DMS79 (cell line): ENCODE measurements at regions not wholly inside any gene's neighbourhood (a gene's known extent, or its start where the extent isn't known, plus 50 kb on each side); places are given as distances from the start of the nearest gene placed in this dataset.
"Not testable (repeated sequence)": the region's sequence is repeated elsewhere in the genome, so short reads cannot be mapped to it uniquely, and the experiment has no call there.

Experiments used
- DNase-seq: peaks from one replicate; lab custom pipeline; 2025; lab: John Stamatoyannopoulos, UW

DNA sequence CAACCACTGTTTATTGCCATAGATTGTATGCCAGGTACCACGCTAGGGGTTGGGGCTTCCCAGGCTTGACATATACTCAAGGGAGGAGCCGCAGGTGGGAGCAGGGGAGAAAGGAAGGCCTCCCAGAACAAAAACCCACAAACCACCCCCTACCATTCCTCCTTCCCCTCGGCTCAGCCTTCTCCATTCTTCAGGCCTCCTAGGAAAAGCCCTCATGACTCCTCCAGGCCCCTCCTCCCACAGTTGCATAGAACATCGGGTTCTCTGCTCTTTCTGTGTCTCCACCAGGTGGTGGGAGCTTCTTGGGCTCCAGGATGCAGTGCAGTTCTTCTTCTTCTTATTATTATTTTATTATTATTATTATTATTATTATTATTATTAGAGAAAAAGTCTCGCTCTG is 80.3 kb downstream of the ZFP36L2 start:
- DNase-seq: no peak

DNA sequence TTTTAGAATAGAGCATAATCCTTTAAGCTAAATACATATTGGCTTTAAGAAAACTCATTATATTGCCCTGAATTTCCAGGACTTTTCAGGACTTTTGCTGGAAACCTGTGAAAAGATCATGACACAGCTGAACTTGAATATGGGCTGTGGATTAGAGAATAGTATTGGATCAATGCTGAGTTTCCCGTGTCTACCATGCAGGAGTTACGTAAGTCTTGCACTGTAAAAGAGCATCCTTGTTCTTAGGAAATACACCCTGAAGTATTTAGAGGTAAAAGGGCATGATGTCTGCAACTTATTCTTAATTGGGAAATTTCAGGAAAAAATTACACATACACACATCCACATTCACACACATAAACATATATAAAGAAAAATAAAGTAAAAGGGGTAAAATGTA is 82.1 kb downstream of the ZFP36L2 start:
- no peak for DNase-seq

DNA sequence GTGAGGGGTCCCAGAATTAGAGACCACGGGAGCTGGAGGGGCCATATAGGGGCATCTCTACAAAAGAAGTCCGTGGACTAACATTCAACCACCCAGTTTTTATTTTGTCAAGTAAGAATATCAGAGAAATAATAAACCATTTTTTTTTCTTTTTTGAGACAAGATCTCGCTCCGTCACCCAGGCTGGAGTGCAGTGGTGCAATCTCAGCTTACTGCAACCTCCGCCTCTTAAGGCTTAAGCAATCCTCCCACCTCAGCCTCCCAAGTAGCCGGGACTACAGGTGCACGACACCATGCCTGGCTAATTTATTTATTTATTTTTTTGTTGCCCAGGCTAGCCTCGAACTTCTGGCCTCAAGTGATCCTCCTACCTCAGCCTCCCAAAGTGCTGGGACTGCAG is 82.7 kb downstream of the ZFP36L2 start:
- DNase-seq: no peak

DNA sequence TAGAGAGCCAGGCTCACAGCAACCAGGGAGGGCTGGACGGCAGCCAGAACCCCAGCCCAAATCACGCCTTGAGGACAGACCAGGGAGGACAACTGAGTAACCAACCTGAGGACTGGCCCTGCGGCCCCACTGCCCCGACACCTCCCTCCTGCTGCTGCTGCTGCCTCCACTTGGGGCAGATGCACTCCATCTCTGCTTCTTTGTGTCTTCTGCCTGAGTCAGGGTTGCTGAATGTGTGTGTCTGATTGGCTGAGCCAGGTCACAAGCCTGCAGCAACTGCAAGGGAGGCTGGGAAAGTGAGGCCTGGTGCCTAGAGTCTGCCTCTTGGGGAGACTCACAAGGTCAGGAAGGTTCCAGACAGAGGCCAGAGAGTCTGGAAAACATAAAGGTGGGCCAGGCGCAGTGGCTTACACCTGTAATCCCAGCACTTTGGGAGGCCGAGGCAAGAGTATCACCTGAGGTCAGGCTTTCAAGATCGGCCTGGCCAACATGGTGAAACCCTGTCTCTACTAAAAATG is 83.4 kb downstream of the ZFP36L2 start:
- no peak for DNase-seq

GRCh38 chr2:43141636-43142151 is 84.7 kb downstream of the ZFP36L2 start:
- DNase-seq: not testable (repeated sequence)

GRCh38 chr2:43139996-43140621 is 86.3 kb downstream of the ZFP36L2 start:
- DNase-seq: no peak

DNA sequence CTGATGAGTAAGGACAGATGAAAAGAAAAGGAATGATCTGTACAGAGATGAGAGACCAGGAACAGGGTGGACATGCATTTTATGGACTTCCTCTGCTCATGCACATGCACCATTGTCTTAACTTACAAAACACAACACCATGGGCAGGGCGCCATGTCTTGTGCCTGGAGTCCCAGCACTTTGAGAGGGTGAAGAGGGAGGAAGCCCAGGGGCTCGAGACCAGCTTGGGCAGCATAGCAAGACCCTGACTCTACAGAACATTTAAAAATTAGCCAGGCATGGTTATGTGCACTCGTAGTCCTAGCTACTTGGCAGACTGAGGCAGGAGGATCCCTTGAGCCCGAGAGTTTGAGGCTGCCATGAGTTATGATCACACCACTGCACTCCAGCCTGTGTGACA is 86.9 kb downstream of the ZFP36L2 start:
- no peak for DNase-seq

DNA sequence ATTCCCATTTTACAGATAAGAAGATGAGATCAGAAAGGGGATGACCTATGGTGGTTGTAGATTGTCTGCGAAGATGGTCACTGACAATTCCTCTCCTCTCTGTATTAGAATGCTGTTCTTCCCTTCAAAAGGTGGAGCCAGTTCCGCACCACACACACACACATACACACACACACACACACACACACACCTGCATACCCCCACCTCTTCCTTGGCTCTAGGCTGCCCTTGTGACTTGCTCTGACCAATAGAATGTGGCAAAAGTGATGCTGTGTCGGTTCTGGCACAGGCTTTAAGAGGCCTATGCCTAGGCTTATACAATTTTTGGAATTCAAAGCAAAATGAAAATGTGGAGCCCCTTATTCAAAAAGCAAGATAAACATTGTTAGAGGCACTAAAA is 88.0 kb downstream of the ZFP36L2 start:
- DNase-seq: no peak

DNA sequence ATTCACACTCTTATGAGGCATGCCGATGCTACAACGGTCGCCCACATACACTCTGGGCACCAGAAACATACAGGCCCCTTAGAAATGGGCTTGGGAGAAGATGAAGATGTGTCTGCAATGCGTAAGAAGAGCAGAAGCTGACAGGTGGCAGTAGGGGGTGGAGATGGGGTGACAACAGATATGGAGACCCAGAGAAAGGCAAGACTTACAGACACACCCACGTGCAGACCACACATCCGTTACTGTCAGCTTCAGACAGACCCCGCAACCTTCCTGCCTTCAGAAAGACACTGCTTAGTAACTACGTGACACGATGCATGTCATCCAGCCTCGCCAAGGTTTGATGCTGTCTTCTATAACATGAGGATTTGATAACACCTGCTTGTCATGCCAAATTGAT is 89.5 kb downstream of the ZFP36L2 start:
- DNase-seq: no peak

DNA sequence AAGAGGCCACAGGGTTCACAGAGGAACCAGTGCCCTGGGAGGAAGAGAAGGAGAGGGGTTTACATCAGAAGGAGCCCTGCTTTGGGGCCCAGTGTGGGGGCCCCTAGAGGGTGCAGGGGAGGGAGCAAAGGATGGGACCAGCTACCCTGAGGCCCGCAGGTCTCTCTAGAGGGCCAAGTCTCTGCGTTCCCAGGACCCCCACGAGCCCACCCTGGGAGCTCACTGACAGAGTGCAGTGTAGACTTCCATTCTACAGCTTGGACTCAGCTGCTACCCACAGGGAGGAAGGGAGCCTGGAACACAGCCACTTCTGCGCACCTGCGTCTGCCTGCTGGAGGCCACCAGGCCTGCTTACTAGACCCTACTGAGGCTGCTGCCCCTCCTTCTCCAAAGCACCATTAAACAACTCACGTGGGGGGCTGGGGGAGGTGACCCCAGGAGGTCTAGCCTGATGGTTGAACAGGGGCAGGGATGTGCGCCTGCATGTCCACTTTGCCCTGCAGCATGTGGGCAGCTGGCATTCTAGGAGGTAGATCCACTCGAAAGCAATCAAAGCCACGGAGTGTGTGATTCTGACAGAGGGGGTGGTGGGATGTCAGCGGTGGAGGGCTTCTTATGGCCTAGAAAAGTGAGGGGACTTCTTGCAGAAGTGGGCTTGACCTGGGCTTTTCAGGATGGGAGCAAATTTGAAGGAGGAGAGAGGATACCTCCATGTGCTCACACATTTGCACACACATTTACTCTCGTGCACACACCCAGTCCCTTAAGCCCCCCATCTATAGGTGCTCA is 90.2 kb downstream of the ZFP36L2 start:
- DNase-seq: no peak

DNA sequence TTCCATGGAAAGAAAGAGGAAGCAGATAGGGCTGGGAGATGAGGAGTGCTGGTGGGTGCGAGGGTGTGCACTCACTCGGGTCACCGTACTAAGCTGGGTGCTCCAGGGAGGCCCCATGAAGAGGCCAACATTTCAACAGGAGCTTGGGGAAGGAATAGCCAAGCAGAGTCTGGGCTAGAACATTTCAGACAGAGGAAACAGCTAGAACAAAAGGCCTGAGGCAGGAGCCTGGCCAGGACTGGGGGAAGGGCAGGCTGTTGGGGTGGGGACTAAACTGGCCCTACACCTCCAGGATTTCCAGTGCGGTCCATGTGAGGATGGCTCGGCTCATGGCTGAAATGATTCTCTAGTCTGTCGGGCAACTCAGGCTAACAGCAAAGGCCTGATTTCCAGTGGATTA is 90.8 kb downstream of the ZFP36L2 start:
- no peak for DNase-seq

- no peak for DNase-seq
Observed at GRCh38 chr2:43134571-43134889, 91.9 kb downstream of the ZFP36L2 start.

GRCh38 chr2:43133708-43134570 is 92.5 kb downstream of the ZFP36L2 start:
- DNase-seq: no peak

DNA sequence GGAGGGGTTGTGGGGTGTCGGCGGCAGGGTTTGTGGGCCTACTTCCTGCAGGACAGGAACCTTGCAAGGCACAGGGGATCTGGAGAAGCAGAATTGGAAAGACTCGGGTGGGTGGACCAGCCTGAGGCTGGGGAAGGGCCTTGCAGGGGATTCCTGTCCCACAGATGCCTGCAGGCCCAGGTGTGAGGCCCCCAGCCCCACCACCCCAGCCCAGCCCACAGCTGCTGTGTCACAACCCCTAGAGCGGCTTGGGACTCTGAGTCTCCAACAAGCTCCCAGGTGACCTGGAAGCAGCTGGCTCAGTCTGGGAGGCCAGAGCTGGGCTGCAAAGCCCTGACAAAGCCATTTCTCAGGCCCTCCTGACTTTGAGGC is 93.1 kb downstream of the ZFP36L2 start:
- DNase-seq: no peak

DNA sequence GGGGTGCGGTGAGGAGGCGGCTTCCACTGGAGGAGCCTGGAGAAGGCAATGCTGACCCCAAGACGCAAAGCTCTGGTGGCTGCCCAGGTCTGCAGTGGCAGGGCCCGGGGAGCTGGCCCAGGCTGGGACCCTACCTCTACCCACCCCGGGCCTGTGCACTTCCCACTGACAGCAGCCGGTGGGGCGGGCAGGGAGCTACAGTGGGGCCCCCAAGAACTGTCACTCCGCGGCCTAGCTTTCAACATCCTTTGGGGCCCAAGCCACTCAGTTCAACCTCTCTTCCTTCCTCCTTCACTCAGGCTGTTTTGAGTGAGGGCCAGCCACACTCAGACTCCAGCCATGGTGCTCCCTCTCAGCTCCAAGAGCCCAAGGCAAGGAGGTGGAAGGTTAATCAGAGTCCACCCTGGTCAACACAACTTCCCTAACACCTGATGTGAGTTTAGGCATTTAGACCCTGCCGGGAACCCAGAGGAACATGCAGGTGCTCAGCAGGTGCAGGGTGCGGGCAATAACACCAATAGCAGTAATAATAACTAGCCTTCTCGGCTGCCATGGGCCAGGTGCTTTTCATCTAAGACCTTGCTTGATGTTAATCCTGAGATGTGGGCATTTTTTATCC is 93.6 kb downstream of the ZFP36L2 start:
- DNase-seq: no peak

DNA sequence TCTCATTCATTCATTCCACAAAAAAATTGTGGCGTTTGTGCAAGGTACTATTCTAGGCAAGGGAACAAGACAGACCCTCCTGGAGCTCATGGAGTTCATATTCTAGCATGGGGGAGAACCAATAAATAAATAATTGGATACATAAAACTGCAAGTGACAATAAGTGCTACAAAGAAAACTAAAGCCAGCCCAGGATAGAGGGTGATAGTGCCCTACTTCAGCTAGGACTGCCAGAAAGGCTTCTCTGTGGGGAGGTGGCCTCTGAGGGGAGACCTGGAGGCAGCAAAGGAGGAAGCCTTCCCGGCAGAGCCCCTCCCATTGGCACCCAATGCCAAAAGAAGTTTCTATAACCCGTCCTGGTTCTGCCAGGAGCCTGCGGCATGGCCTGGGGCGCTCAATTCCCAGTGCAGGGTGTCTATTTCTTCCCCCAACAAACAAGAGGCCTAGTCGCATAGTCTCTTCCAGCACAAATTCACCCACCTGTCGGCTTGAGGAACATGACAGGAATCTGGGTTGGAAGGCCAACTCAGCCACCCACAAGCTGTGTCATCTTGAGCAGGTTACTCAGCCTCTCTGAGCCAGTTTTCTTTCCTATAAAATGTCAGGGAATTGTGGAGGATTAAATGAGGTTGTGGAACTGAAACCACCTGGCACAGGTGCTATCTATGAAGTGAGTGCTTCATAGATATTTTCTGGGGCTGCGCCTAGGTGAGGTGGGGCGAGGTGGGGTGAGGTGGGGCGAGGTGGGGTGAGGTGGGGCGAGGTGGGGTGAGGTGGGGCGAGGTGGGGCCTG is 94.3 kb downstream of the ZFP36L2 start:
- DNase-seq: no peak

DNA sequence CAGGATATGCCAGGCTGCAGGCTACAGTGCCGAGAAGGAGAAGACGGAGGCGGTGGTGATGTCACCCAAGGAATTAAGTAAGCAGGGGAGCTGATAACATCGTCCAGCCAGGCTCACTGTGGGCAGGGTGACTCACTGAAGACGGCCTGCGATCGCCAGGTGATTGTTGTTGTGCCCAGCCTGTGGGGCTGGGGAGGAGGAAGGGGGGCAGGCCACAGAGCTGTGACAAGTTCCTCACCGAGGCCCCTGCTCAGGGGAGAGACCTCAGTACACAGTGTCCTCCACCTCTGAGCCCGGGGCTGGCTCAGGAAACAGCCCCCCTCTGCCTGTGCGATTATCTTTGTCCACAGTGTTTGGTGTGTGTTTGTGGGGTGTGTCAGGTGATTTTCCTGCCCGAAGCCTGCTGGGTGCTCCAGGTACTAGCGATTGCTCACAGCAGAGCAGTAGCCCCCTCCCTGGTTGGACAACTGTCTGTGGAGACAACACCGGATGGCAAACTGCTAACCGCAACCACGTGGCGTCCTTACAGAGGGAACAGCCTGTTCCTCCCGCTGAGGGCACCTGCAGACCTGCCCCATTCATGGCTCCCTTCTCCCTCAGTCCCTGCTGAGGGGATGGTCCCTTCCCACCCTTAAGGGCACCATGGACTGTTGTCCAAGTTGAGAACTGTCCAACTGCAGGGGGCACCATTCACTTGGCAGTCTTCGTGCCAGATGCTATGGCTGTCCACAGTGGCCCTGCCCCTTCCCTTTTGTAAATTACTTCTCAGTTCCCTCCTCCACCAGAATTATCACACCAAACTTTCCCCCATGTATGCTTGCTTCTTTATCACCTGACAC is 95.1 kb downstream of the ZFP36L2 start:
- DNase-seq: no peak

GRCh38 chr2:43130548-43130875 is 95.9 kb downstream of the ZFP36L2 start:
- DNase-seq: no peak

- DNase-seq: no peak
Observed at GRCh38 chr2:43129676-43130547, 96.5 kb downstream of the ZFP36L2 start.

DNA sequence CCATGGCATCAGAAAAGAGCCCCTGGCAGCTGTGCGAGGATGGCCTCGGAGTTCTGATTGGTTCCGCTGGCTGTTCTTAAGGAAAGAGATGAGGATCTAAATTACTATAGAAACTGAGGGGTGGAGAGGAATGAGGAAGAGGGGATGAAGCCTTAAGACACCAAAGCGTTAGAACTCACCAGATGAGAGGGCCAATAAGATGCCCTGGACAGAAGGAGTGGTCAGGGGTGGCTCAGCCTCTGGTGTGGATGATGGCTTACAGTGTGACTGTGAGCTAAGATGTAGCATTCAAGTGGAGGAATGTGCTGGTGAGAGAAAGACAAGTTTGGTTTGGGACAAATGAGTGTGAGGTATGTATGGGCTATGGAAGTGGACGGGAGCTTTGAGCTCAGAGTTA is 97.8 kb downstream of the ZFP36L2 start:
- no peak for DNase-seq
